IMR-90 (cell line): ENCODE measurements at regions not wholly inside any gene's neighbourhood (a gene's known extent, or its start where the extent isn't known, plus 50 kb on each side); places are given as distances from the start of the nearest gene placed in this dataset.

ENCODE experiments used
- ATAC-seq: fragments of 200-7000 bp; cut with Tn5 transposase; 2 replicates; pipeline ENCODE4 v1.9.1; 2020; ENCODE audit warnings: low read depth, mild to moderate bottlenecking, moderate library complexity
- BruUV-seq: library from RNA; stranded (reverse); fragments of 400-500 nt; replicated peaks from 2 replicates; lab custom pipeline; 2021; lab: Mats Ljungman, UMichigan
- CTCF ChIA-PET: fragments of 300-600 bp; formaldehyde crosslinking; extraction: SDS; loops from one replicate; lab custom pipeline; 2021; ENCODE audit warnings: antibody characterized with exemption; lab: Yijun Ruan, JAX
- POLR2A ChIA-PET: fragments of 300-600 bp; sonication (Branson Sonifier 250); formaldehyde crosslinking; loops from one replicate; lab custom pipeline; 2022; ENCODE audit warnings: antibody characterized with exemption; ENCODE audit not compliant: unreplicated experiment; lab: Charles Lee
- DNase-seq: peaks from one replicate; pipeline ENCODE4 v3.0.0; 2013
- H2AFZ ChIP-seq: replicated peaks from 2 replicates; pipeline ENCODE3; 2013; ENCODE audit warnings: low read length, mild to moderate bottlenecking; ENCODE audit not compliant: poor library complexity
- H2AK5ac ChIP-seq: 2 replicates; pipeline ENCODE4 v1.6.1; 2013; ENCODE audit warnings: low read depth, low read length, inconsistent platforms
- H2AK9ac ChIP-seq: replicated peaks from 2 replicates; pipeline ENCODE3; 2013; ENCODE audit warnings: mild to moderate bottlenecking, low read depth, low read length, moderate library complexity; ENCODE audit not compliant: poor library complexity
- H2BK120ac ChIP-seq: 2 replicates; pipeline ENCODE4 v1.6.1; 2013; ENCODE audit warnings: low read depth, low read length, inconsistent platforms
- H2BK15ac ChIP-seq: 3 replicates; pipeline ENCODE4 v1.6.1; 2013; ENCODE audit warnings: low read depth, low read length, inconsistent platforms
- H2BK20ac ChIP-seq: 2 replicates; pipeline ENCODE4 v1.6.1; 2013; ENCODE audit warnings: low read depth, mild to moderate bottlenecking, inconsistent platforms, low read length, moderate library complexity
- H2BK5ac ChIP-seq: 2 replicates; pipeline ENCODE4 v1.6.1; 2013; ENCODE audit warnings: mild to moderate bottlenecking, low read depth, low read length, inconsistent platforms; ENCODE audit not compliant: poor library complexity, severe bottlenecking
- H3K14ac ChIP-seq: replicated peaks from 2 replicates; pipeline ENCODE4 v1.6.1; 2013; ENCODE audit warnings: low read depth, low read length, inconsistent platforms
- H3K18ac ChIP-seq: 2 replicates; pipeline ENCODE4 v1.6.1; 2013; ENCODE audit warnings: low read depth, low read length, control low read depth
- H3K23ac ChIP-seq: 2 replicates; pipeline ENCODE4 v1.6.1; 2013; ENCODE audit warnings: low read depth, low read length, inconsistent platforms
- H3K27ac ChIP-seq: 2 replicates; pipeline ENCODE4 v1.5.1; 2013; ENCODE audit warnings: mild to moderate bottlenecking, control low read depth, low read length; ENCODE audit not compliant: insufficient read depth
- H3K27me3 ChIP-seq: 2 replicates; pipeline ENCODE4 v1.6.1; 2013; ENCODE audit warnings: low read length; ENCODE audit not compliant: control insufficient read depth, insufficient read depth
- H3K36me3 ChIP-seq: 2 replicates; pipeline ENCODE4 v1.6.1; 2013; ENCODE audit warnings: low read length, mixed read lengths; ENCODE audit not compliant: control insufficient read depth, insufficient read depth
- H3K4ac ChIP-seq: 2 replicates; pipeline ENCODE4 v1.6.1; 2013; ENCODE audit warnings: low read depth, low read length, inconsistent platforms
- H3K4me1 ChIP-seq: 2 replicates; pipeline ENCODE4 v1.6.1; 2013; ENCODE audit warnings: low read length, mixed read lengths; ENCODE audit not compliant: control insufficient read depth, insufficient read depth
- H3K4me2 ChIP-seq: 2 replicates; pipeline ENCODE4 v1.6.1; 2013; ENCODE audit warnings: low read depth, mild to moderate bottlenecking, control low read depth, low read length, moderate library complexity
- H3K4me3 ChIP-seq: 2 replicates; pipeline ENCODE4 v1.5.1; 2013; ENCODE audit warnings: low read depth, mild to moderate bottlenecking, control low read depth, low read length, moderate library complexity; ENCODE audit not compliant: insufficient read depth
- H3K56ac ChIP-seq: 2 replicates; pipeline ENCODE4 v1.6.1; 2013; ENCODE audit warnings: low read length, inconsistent platforms; ENCODE audit not compliant: insufficient read depth; ENCODE audit errors: extremely low read depth
- H3K79me1 ChIP-seq, 2 experiments: 2 replicates each; pipeline ENCODE4 v1.6.1; 2013; ENCODE audit warnings: low read length in 2 of 2, inconsistent platforms in 1 of 2, low read depth in 1 of 2
- H3K9ac ChIP-seq: 2 replicates; pipeline ENCODE4 v1.6.1; 2013; ENCODE audit warnings: low read depth, low read length, control low read depth
- H3K9me1 ChIP-seq: 2 replicates; pipeline ENCODE4 v1.6.1; 2013; ENCODE audit warnings: low read length, inconsistent platforms; ENCODE audit not compliant: insufficient read depth
- H3K9me3 ChIP-seq: 2 replicates; pipeline ENCODE4 v1.6.1; 2013; ENCODE audit warnings: low read length; ENCODE audit not compliant: control insufficient read depth, insufficient read depth
- H4K20me1 ChIP-seq: 2 replicates; pipeline ENCODE4 v1.6.1; 2013; ENCODE audit warnings: low read length, inconsistent platforms; ENCODE audit not compliant: insufficient read depth
- H4K5ac ChIP-seq: 2 replicates; pipeline ENCODE4 v1.6.1; 2013; ENCODE audit warnings: mild to moderate bottlenecking, low read depth, low read length, control low read depth
- H4K8ac ChIP-seq, 2 experiments: 2 replicates each; pipeline ENCODE4 v1.6.1; 2013; ENCODE audit warnings: low read depth in 2 of 2, low read length in 2 of 2, control low read depth in 1 of 2, inconsistent platforms in 1 of 2
- H4K91ac ChIP-seq: 2 replicates; pipeline ENCODE4 v1.6.1; 2013; ENCODE audit warnings: low read depth, low read length, inconsistent platforms; ENCODE audit not compliant: insufficient read depth
- BHLHE40 ChIP-seq: fragments of 150-350 bp; IDR thresholded peaks from 2 replicates; pipeline ENCODE4 v1.6.1; 2016; ENCODE audit warnings: mild to moderate bottlenecking, low read depth, low read length
- FOS ChIP-seq: fragments of 150-350 bp; IDR thresholded peaks from 2 replicates; pipeline ENCODE4 v1.6.1; 2016; ENCODE audit warnings: low read depth, low read length
- MAFK ChIP-seq: IDR thresholded peaks from 2 replicates; pipeline ENCODE4 v1.6.1; 2012; ENCODE audit warnings: low read depth, low read length, improper control_type of control experiment
- MAZ ChIP-seq: IDR thresholded peaks from 2 replicates; pipeline ENCODE4 v1.6.1; 2012; ENCODE audit warnings: low read depth, mild to moderate bottlenecking, low read length, improper control_type of control experiment, moderate library complexity, borderline replicate concordance
- RFX5 ChIP-seq: IDR thresholded peaks from 2 replicates; pipeline ENCODE4 v1.8.0; 2012; ENCODE audit warnings: low read depth, mild to moderate bottlenecking, low read length, moderate library complexity
- WGBS, 2 experiments: methylation state at CpG; one replicate each; pipeline versions ENCODE4 v1.1.5 to v1.1.7; 2013; ENCODE audit warnings: missing lambda C conversion rate in 2 of 2; ENCODE audit not compliant: insufficient read length in 1 of 2; ENCODE audit errors: extremely low coverage in 2 of 2; 5-methylcytosine and 5-hydroxymethylcytosine counted together
- dilution Hi-C: fragments of 300-500 bp; cut with HindIII; formaldehyde crosslinking; loops from one replicate; pipeline ENCODE4 v1.14.3; 2018; ENCODE audit warnings: low sequenced_read_pairs; ENCODE audit not compliant: unreplicated experiment
- in situ Hi-C: fragments of 300-500 bp; cut with MboI; formaldehyde crosslinking; loops from 3 replicates; pipeline ENCODE4 v1.14.3; 2019; ENCODE audit warnings: low sequenced_read_pairs, inconsistent platforms, mixed read lengths
- intact Hi-C: fragments of 100-400 bp; cut with micrococcal nuclease; formaldehyde crosslinking; loops from 2 replicates; pipeline ENCODE4 v1.10.0; 2022

DNA sequence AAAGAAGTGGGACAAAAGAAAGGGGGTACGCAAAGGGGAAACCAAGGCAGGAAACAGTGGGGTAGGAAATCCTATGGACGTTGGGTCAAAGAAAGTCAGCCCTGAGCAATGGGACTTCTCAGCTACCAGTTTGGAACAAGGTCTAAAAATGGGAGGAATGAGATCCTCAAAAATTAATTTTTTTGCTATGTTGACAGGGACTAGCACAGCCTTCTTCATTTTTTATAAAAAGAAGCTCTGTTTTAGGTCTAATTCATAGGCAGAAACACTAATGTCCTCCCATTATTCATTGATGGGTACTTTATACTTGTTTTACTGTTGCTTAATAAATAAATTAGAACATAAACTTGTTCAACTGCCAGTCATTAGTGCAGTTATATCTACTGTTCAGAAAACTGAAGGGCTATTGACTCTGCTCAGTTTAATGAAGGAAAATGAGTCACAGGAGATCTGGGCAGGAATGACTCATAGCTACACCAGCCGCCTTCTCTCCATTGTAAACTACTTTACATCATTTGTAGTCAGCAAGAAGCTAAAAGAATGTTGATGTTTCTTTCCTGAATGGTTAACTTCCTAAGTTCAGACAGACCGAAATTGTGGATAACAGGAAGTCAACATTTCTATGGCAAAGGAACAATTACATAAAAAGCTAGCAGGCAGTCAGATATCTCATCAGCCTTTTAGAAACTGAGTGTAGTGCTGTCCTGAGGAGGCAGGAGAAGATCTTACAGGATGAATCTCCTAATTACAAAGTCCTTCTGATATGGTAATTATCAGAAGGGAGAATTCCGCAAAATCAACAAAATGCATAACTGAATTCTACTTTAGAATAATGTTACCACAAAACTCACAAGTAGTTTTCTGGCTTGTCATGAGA is 356.4 kb upstream of the PKN2 start:
- CTCF ChIA-PET, result no interaction called here

More for the DNA sequence above, 356.4 kb upstream of the PKN2 start:
- in situ Hi-C loops (no loop called here), dilution Hi-C loops (no loop called here), intact Hi-C loops (no loop called here)
- TF ChIP-seq MAZ (no peak), RFX5 (0 out of 2 replicates have a peak, but pooled peaks have one; percentile 23), FOS (peak; percentile 97), MAFK (0 out of 2 replicates have a peak, but pooled peaks have one; percentile 21), BHLHE40 (peak; percentile 34; the same call in 1 of the 2 replicates)
- Histone ChIP-seq H3K9me1 (no peaks in the 10 kb centered on the region; the same call in 1 of the 2 replicates), H3K4me1 (no peaks in the 10 kb centered on the region), H3K4me3 (no peak overlapping the region), H3K79me1 (no peaks in the 10 kb centered on the region), H2BK20ac (peak overlapping the region; percentile 61; the same call in 1 of the 2 replicates), H3K23ac (no peak overlapping the region), H3K27me3 (no peaks in the 10 kb centered on the region), H2AK5ac (peak overlapping the region; percentile 54; the same call in 1 of the 2 replicates), H2AK9ac (no peak overlapping the region), H2BK5ac (no peak overlapping the region), H3K9ac (no peak overlapping the region), H2BK15ac (peak overlapping the region; percentile 64; the same call in 1 of the 3 replicates), H2BK120ac (no peak overlapping the region), H4K5ac (no peak overlapping the region), H3K4me2 (no peak overlapping the region), H4K20me1 (no peaks in the 10 kb centered on the region), H3K36me3 (no peaks in the 10 kb centered on the region), H3K9me3 (no peaks in the 10 kb centered on the region), H2AFZ (no peak overlapping the region), H3K18ac (peak overlapping the region; percentile 50; the same call in 1 of the 2 replicates), H4K8ac (no peak overlapping the region; a peak in 1 of 4 replicates), H3K56ac (no peak overlapping the region), H4K91ac (no peak overlapping the region), H3K27ac (no peak overlapping the region), H3K14ac (no peak overlapping the region), H3K4ac (no peak overlapping the region)
- ATAC-seq, result peak; percentile 99
- DNase-seq, result peak; percentile 93
- POLR2A ChIA-PET, result no interaction called here
- BruUV-seq, result no TSS peak
- 67% methylated on average over 2 of the region's 5 CpGs; no CpG with 5 or more reads in 1 of the 2 experiments for WGBS, 2 experiments
